Thoracic aorta (tissue), 2 donors: ENCODE measurements at regions not wholly inside any gene's neighbourhood (a gene's known extent, or its start where the extent isn't known, plus 50 kb on each side); places are given as distances from the start of the nearest gene placed in this dataset.
A peak's percentile ranks its signal among the peaks of the same experiment; 100 is the strongest.

Experiments
- ATAC-seq: fragments of 150-250 bp; one replicate; pipeline ENCODE4 v1.8.0; 2017; ENCODE audit warnings: low read depth; ENCODE audit not compliant: insufficient number of reproducible peaks, low FRiP score
- DNase-seq: peaks from one replicate; pipeline ENCODE4 v3.0.0-alpha.2; 2020; ENCODE audit warnings: low spot score
- H3K27ac ChIP-seq, 2 donors: fragments of 200-600 bp; sonication (generic); 1 replicate in 1 of 2; 2 replicates in 1 of 2; pipeline ENCODE4 v1.5.1; 2016; ENCODE audit warnings: mild to moderate bottlenecking in 2 of 2, moderate library complexity in 2 of 2
- H3K27me3 ChIP-seq: fragments of 200-600 bp; sonication (generic); replicated peaks from 2 replicates; pipeline ENCODE4 v1.6.0; 2016; ENCODE audit warnings: mild to moderate bottlenecking; ENCODE audit not compliant: insufficient read depth
- H3K36me3 ChIP-seq: fragments of 200-600 bp; sonication (generic); one replicate; pipeline ENCODE4 v1.5.1; 2016
- H3K4me1 ChIP-seq, 2 donors: fragments of 200-600 bp; sonication (generic); 1 replicate in 1 of 2; 2 replicates in 1 of 2; pipeline versions ENCODE4 v1.5.1 to v1.6.0; 2016; ENCODE audit warnings: low read depth in 2 of 2, mild to moderate bottlenecking in 1 of 2; ENCODE audit not compliant: control insufficient read depth in 1 of 2
- H3K4me3 ChIP-seq: fragments of 200-600 bp; sonication (generic); 2 replicates; pipeline ENCODE4 v1.5.1; 2016; ENCODE audit warnings: mild to moderate bottlenecking
- H3K9me3 ChIP-seq: fragments of 200-600 bp; sonication (generic); 2 replicates; pipeline ENCODE4 v1.5.1; 2016
- TF ChIP-seq, protein P1 (sequence below): fragments of 200-600 bp; sonication (generic); IDR thresholded peaks from one replicate; pipeline ENCODE4 v1.5.1; 2019; ENCODE audit warnings: antibody characterized with exemption

DNA sequence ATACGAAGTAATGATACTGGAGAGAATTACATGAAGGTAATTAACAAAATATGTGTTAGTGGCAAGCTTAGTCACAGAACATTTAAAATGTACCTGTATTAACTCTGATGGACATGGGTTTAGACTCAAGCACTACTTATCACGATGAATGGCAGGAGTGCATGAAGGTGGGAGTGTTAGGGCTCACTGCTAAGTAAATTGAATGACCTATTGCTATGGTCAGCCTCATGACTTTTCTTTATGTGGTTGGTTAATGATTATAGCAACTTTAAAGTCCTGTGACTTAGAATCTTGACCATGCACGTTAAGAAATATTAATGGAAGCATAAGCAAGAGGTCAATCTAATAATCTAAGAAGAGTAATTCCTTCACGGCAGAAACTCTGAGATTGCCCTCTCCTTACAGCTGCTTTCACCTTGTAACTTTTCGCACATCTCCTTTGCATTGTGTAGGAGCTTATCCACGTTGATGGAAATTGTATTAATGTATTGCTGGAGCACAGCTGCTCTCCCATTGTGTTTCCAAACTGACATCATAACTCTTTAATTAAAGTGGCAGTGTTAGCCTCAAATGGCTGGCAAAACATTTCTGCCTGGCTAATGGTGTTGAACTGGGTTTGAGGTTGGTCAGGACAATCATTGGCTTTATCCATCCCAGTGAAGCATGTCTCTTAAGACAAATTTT, 114.5 kb downstream of the RXFP2 start:
- Histone ChIP-seq H3K4me3 (no peak overlapping the region), H3K9me3 (no peaks in the 10 kb centered on the region), H3K27ac (no peak overlapping the region), H3K4me1 (no peaks in the 10 kb centered on the region), H3K36me3 (no peaks in the 10 kb centered on the region), H3K27me3 (no peaks in the 10 kb centered on the region)
- ATAC-seq (no peak), DNase-seq (no peak)
- TF ChIP-seq, protein P1, sequence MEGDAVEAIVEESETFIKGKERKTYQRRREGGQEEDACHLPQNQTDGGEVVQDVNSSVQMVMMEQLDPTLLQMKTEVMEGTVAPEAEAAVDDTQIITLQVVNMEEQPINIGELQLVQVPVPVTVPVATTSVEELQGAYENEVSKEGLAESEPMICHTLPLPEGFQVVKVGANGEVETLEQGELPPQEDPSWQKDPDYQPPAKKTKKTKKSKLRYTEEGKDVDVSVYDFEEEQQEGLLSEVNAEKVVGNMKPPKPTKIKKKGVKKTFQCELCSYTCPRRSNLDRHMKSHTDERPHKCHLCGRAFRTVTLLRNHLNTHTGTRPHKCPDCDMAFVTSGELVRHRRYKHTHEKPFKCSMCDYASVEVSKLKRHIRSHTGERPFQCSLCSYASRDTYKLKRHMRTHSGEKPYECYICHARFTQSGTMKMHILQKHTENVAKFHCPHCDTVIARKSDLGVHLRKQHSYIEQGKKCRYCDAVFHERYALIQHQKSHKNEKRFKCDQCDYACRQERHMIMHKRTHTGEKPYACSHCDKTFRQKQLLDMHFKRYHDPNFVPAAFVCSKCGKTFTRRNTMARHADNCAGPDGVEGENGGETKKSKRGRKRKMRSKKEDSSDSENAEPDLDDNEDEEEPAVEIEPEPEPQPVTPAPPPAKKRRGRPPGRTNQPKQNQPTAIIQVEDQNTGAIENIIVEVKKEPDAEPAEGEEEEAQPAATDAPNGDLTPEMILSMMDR, result no peak

DNA sequence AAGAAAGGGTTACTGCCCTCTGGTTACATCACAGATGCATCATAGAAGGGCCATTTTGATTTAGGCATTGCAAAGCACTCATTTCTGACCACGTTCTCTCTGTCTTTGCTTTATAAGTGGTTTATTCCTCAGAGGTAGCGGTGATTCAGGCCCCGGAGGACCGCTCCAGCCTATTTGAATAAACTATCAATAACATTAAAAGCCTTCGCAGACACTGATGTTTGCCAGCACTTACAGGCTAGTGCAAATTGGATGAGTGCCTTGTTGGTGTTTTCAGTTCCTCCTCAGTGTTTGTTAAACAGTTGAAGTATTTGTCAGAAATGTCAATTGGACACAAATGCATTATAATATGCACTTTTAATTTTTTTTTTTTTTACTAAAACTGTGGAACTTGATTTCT, 120.2 kb downstream of the RXFP2 start:
- ATAC-seq (no peak), DNase-seq (no peak)
- TF ChIP-seq, protein P1, result no peak
- Histone ChIP-seq H3K4me1 (peaks cover 4 to 18% of the 10 kb centered on the region in 2 donors), H3K9me3 (no peaks in the 10 kb centered on the region), H3K36me3 (no peaks in the 10 kb centered on the region), H3K4me3 (peak overlapping the region; percentile 25), H3K27me3 (no peaks in the 10 kb centered on the region), H3K27ac (peak overlapping the region; percentile 67 to 68)

DNA sequence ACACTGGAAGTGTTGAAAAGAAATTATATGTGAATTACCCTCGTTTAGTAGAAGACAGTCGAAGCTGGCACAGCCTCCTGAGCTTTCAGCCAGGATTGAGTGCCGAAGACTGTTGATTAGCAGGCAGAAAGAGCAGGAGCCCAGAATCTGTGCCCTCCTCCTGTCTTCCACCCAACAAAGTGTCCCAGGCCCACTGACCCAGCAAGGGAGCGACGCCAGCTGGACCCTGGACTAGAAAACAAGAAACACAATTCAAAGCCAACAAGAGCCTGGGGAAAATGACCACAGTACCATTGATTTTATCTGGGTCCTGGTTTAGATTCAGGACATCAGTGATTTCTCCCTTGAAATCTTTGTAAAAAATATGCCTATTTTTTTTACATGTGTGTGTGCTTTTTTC, 120.7 kb downstream of the RXFP2 start:
- ATAC-seq, result no peak
- Histone ChIP-seq H3K36me3 (no peaks in the 10 kb centered on the region), H3K4me1 (peaks cover 4 to 18% of the 10 kb centered on the region in 2 donors), H3K27ac (peak overlapping the region; percentile 67 to 68), H3K4me3 (peak overlapping the region; percentile 25), H3K9me3 (no peaks in the 10 kb centered on the region), H3K27me3 (no peaks in the 10 kb centered on the region)
- TF ChIP-seq, protein P1, result no peak
- no peak for DNase-seq

DNA sequence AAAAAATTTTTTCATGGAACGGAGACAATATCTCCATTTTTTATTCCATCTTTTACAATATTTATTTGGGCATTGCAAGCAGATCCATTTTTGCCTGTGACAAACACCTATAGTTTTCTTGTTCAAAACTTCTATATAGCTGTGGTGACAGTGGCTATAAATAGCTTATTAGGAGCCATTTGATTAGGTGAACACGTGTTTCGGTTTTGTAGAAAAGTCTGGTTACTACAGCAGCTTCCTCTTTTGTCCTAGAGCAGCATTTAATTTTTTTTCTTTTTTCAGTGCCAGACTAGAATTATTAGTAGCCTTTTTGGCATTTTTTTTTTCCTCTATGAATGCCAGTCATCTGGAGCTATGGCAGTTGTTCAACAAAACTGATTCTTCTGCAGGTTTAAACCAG, 123.5 kb downstream of the RXFP2 start:
- DNase-seq, result no peak
- H3K4me3 ChIP-seq, result no peak overlapping the region
- no peaks in the 10 kb centered on the region for H3K9me3 ChIP-seq
- H3K36me3 ChIP-seq, result no peaks in the 10 kb centered on the region
- TF ChIP-seq, protein P1, result no peak
- no peak overlapping the region for H3K27ac ChIP-seq
- peaks cover 4 to 18% of the 10 kb centered on the region in 2 donors for H3K4me1 ChIP-seq
- H3K27me3 ChIP-seq, result no peaks in the 10 kb centered on the region
- ATAC-seq, result no peak

DNA sequence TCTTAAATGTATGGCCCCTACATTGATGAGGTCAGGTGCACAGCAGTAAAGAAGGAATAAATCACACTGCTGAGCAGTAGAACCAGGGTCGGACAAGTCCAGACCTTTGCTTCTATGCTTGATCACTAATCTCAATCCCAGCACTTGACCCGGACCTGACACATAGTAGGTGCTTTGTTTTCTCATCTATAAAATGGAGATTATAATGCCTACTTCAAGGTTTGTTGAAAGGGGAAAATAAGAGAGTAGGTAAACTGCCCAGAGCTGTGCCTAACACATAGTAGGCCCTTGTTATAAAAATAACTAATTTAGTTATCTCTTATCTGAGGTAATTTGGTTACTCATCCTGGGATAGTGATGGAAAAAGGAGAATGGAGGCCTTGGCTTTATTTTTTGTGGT, 125.0 kb downstream of the RXFP2 start:
- Histone ChIP-seq H3K9me3 (no peaks in the 10 kb centered on the region), H3K4me1 (peaks cover under 1 to 14% of the 10 kb centered on the region in 2 donors), H3K36me3 (no peaks in the 10 kb centered on the region), H3K27ac (no peak overlapping the region), H3K4me3 (no peak overlapping the region), H3K27me3 (no peaks in the 10 kb centered on the region)
- TF ChIP-seq, protein P1, result no peak
- no peak for DNase-seq
- no peak for ATAC-seq
